ENCODE measurements at regions not wholly inside any gene's neighbourhood (a gene's known extent, or its start where the extent isn't known, plus 50 kb on each side); places are given as distances from the start of the nearest gene placed in this dataset.

DNA sequence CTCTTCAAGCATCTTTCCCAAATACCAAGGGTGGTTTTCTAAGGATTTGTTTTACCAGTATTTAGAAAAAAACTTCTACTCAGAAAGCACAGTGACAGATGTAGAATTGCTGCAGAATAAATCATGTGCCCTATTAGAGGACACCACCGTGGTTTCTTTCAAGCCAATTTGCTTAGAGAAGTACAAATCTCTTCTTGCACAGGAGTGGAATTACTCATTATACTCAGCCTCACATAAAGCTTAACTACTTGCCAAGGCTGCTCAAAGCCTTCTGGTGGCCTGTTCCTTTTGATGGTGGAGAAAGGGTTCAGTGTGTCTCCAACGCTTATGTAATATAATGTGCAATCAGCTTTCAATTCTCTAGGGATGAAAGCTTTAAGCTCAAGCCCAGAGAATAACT lies 66.5 kb upstream of the CTNNA2 start:
- Histone ChIP-seq H3K79me1 (ENCODE audit: low read depth, low read length) (no peaks in the 10 kb centered on the region), H2BK120ac (replicated peaks; ENCODE audit: low read depth, low read length) (no peak overlapping the region), H4K20me1 (replicated peaks in 1 of 2; ENCODE audit: control insufficient read depth in 1 of 2, insufficient read depth in 2 of 2, low read length in 2 of 2) (no peaks in the 10 kb centered on the region), H3K79me2 (ENCODE audit: control insufficient read depth in 1 of 2, insufficient read depth in 2 of 2, low read length in 2 of 2) (no peaks in the 10 kb centered on the region), H3K18ac (ENCODE audit: extremely low read depth, low read length) (no peak overlapping the region), H3K23ac (ENCODE audit: insufficient read length) (no peak overlapping the region), H2AK5ac (ENCODE audit: low read depth, low read length) (no peak overlapping the region), H2BK15ac (ENCODE audit: low read length) (no peak overlapping the region), H3K4me2 (ENCODE audit: insufficient read depth in 1 of 2, low read depth in 2 of 2, low read length in 2 of 2) (no peak overlapping the region), H3K9ac (replicated peaks in 1 of 4; ENCODE audit: extremely low read depth in 1 of 4, low read depth in 3 of 4, low read length in 3 of 4) (no peak overlapping the region), H3K9me3 (ENCODE audit: insufficient read depth in 2 of 2, low read depth in 1 of 2, low read length in 1 of 2) (no peaks in the 10 kb centered on the region), H3K56ac (replicated peaks; ENCODE audit: insufficient read length, low read depth, low read length) (no peak overlapping the region), H2BK5ac (ENCODE audit: low read depth, low read length) (no peak overlapping the region), H3K36me3 (ENCODE audit: control insufficient read depth in 2 of 4, insufficient read depth in 4 of 4, low read length in 3 of 4) (no peaks in the 10 kb centered on the region), H2BK20ac (ENCODE audit: low read length) (no peak overlapping the region), H2BK12ac (ENCODE audit: low read depth, low read length) (no peak overlapping the region), H4K5ac (ENCODE audit: insufficient read length, low read depth, low read length) (no peak overlapping the region), H4K8ac (ENCODE audit: extremely low read depth, insufficient read depth, low read length) (no peak overlapping the region), H3K4ac (replicated peaks; ENCODE audit: insufficient read length, low read depth, low read length) (no peak overlapping the region), H3K27ac (ENCODE audit: low read depth, low read length) (no peak overlapping the region), H2AFZ (ENCODE audit: low read length) (no peak overlapping the region), H4K91ac (replicated peaks; ENCODE audit: insufficient read length, low read length) (no peak overlapping the region), H3K4me3 (ENCODE audit: extremely low read depth in 1 of 4, insufficient read depth in 2 of 4, low read depth in 3 of 4, low read length in 4 of 4) (no peak overlapping the region), H3K14ac (ENCODE audit: insufficient read length) (no peak overlapping the region), H3K4me1 (replicated peaks in 1 of 4; ENCODE audit: control insufficient read depth in 3 of 4, insufficient read depth in 4 of 4, low read length in 3 of 4) (peaks cover 0 to 6% (median 5%) of the 10 kb centered on the region in 4 experiments; a peak in 3 of 7 replicates), H3K23me2 (ENCODE audit: low read depth, low read length) (no peaks in the 10 kb centered on the region), H3K27me3 (replicated peaks in 1 of 4; ENCODE audit: control insufficient read depth in 3 of 4, extremely low read depth in 1 of 4, insufficient read depth in 3 of 4, low read length in 3 of 4) (no peaks in the 10 kb centered on the region)
- WGBS, 2 experiments (ENCODE audit: extremely low coverage in 1 of 2, insufficient coverage in 1 of 2, insufficient read length in 1 of 2, insufficient replicate concordance in 2 of 2, low coverage in 1 of 2, low lambda C conversion rate in 2 of 2, missing lambda C conversion rate in 1 of 2): 92% methylated on average over 2 of the region's 2 CpGs; no CpG with 5 or more reads in 1 of the 2 experiments
- ChIA-PET CTCF (ENCODE audit: partially characterized antibody) (interaction anchor here (0.9 to 2.6 kb wide), 5 partner anchors 13 to 409 kb away, joined by 3 to 6 read pairs (median 3); partner anchors contain the start of gene CTNNA2), POLR2A (ENCODE audit: partially characterized antibody) (no interaction called here)
- no peak for DNase-seq (ENCODE audit: low read depth in 1 of 2, low spot score in 2 of 2)
- TF ChIP-seq SIX5 (IDR thresholded peaks at IDR 0.05; ENCODE audit: low read depth, low read length) (no peak), RBBP5 (IDR thresholded peaks at IDR 0.05; ENCODE audit: borderline replicate concordance, low read depth, low read length) (no peak), CHD2 (IDR thresholded peaks at IDR 0.05; ENCODE audit: low read length) (no peak), EZH2 (IDR thresholded peaks at IDR 0.05; ENCODE audit: low read depth, low read length, severe bottlenecking) (no peak), NRF1 (IDR thresholded peaks at IDR 0.05; ENCODE audit: low read depth, low read length) (no peak), JUND (IDR thresholded peaks at IDR 0.05; ENCODE audit: low read length) (no peak), TBP (IDR thresholded peaks at IDR 0.05; ENCODE audit: low read depth, low read length) (no peak), GTF2F1 (IDR thresholded peaks at IDR 0.05; ENCODE audit: borderline replicate concordance, low read depth, low read length) (no peak), FOSL1 (IDR thresholded peaks at IDR 0.05; ENCODE audit: insufficient read depth, low read depth, low read length) (no peak), CTBP2 (IDR thresholded peaks at IDR 0.05; ENCODE audit: borderline replicate concordance, insufficient read depth, insufficient read length, low read length) (no peak), POLR2AphosphoS5 (IDR thresholded peaks at IDR 0.05; ENCODE audit: low read depth, low read length) (no peak), SP2 (IDR thresholded peaks at IDR 0.05; ENCODE audit: low read length) (no peak), TAF7 (optimal IDR thresholded peaks at IDR 0.05; ENCODE audit: borderline replicate concordance, low read depth, low read length) (no peak), SP4 (IDR thresholded peaks at IDR 0.05; ENCODE audit: low read length) (no peak)
- FAIRE-seq: no peak

All from H1 (cell line).